GM23338 (cell line): ENCODE measurements at regions not wholly inside any gene's neighbourhood (a gene's known extent, or its start where the extent isn't known, plus 50 kb on each side); places are given as distances from the start of the nearest gene placed in this dataset.
"Not testable (repeated sequence)": the region's sequence is repeated elsewhere in the genome, so short reads cannot be mapped to it uniquely, and the experiment has no call there.

ENCODE experiments used
- ATAC-seq: fragments of 200-7000 bp; cut with Tn5 transposase; 3 replicates; pipeline ENCODE4 v1.9.1; 2020
- DNase-seq: peaks from one replicate; pipeline ENCODE4 v3.0.0-alpha.2; 2015; ENCODE audit warnings: low spot score
- H2AFZ ChIP-seq: fragments of 200-600 bp; sonication (generic); 2 replicates; pipeline ENCODE4 v1.8.0; 2016; ENCODE audit warnings: antibody characterized with exemption, mild to moderate bottlenecking, moderate library complexity
- H3F3A ChIP-seq: fragments of 200-600 bp; sonication (generic); replicated peaks from 2 replicates; pipeline ENCODE4 v1.8.0; 2017; ENCODE audit warnings: antibody characterized with exemption, mixed run types, low read depth
- H3K27ac ChIP-seq: fragments of 200-600 bp; sonication (generic); 2 replicates; pipeline ENCODE4 v1.6.1; 2016; ENCODE audit warnings: low read depth
- H3K27me3 ChIP-seq: fragments of 200-600 bp; sonication (generic); 2 replicates; pipeline ENCODE4 v1.8.0; 2016; ENCODE audit warnings: mild to moderate bottlenecking, mixed run types, moderate library complexity; ENCODE audit not compliant: insufficient read depth
- H3K36me3 ChIP-seq: fragments of 200-600 bp; sonication (generic); 2 replicates; pipeline ENCODE4 v1.8.0; 2016; ENCODE audit warnings: mild to moderate bottlenecking; ENCODE audit not compliant: insufficient read depth
- H3K4me1 ChIP-seq: fragments of 200-600 bp; sonication (generic); 2 replicates; pipeline ENCODE4 v1.8.0; 2016; ENCODE audit warnings: mild to moderate bottlenecking, moderate library complexity; ENCODE audit not compliant: insufficient read depth
- H3K4me2 ChIP-seq: fragments of 200-600 bp; sonication (generic); 2 replicates; pipeline ENCODE4 v1.7.1; 2017; ENCODE audit warnings: mixed run types
- H3K4me3 ChIP-seq: fragments of 200-600 bp; sonication (generic); 2 replicates; pipeline ENCODE4 v1.6.1; 2016; ENCODE audit warnings: mixed run types
- H3K79me2 ChIP-seq: fragments of 200-600 bp; sonication (generic); replicated peaks from 2 replicates; pipeline ENCODE4 v1.8.0; 2017; ENCODE audit warnings: mild to moderate bottlenecking; ENCODE audit not compliant: insufficient read depth
- H3K9me2 ChIP-seq: fragments of 200-600 bp; sonication (generic); 2 replicates; pipeline ENCODE4 v1.8.0; 2017; ENCODE audit not compliant: insufficient read depth
- H4K20me1 ChIP-seq: fragments of 200-600 bp; sonication (generic); replicated peaks from 2 replicates; pipeline ENCODE4 v1.8.0; 2017; ENCODE audit warnings: mild to moderate bottlenecking; ENCODE audit not compliant: insufficient read depth
- H3K27ac Mint-ChIP-seq: 2 replicates; pipeline ENCODE4 v1.8.0; 2020; ENCODE audit warnings: inconsistent platforms, mild to moderate bottlenecking, moderate library complexity, mixed read lengths
- H3K27me3 Mint-ChIP-seq: 3 replicates; pipeline ENCODE4 v1.8.0; 2022; ENCODE audit warnings: low read depth, mild to moderate bottlenecking, moderate library complexity, mixed read lengths, inconsistent platforms; ENCODE audit not compliant: insufficient read depth, poor library complexity
- H3K36me3 Mint-ChIP-seq: 3 replicates; pipeline ENCODE4 v1.8.0; 2021; ENCODE audit warnings: low read depth, mild to moderate bottlenecking, inconsistent platforms, moderate library complexity, mixed read lengths
- H3K4me1 Mint-ChIP-seq: 3 replicates; pipeline ENCODE4 v1.8.0; 2020; ENCODE audit warnings: mild to moderate bottlenecking, inconsistent platforms, mixed read lengths
- H3K4me3 Mint-ChIP-seq: 3 replicates; pipeline ENCODE4 v1.8.0; 2021; ENCODE audit warnings: moderate library complexity, mild to moderate bottlenecking, inconsistent platforms, mixed read lengths
- H3K9me3 Mint-ChIP-seq: 3 replicates; pipeline ENCODE4 v1.8.0; 2020; ENCODE audit warnings: moderate library complexity, mild to moderate bottlenecking, inconsistent platforms, mixed read lengths
- EZH2 ChIP-seq: fragments of 200-600 bp; sonication (generic); IDR thresholded peaks from one replicate; pipeline ENCODE4 v1.8.0; 2017; ENCODE audit warnings: antibody characterized with exemption, mild to moderate bottlenecking, low read depth; ENCODE audit not compliant: unreplicated experiment
- EZH2phosphoT487 ChIP-seq: fragments of 200-600 bp; sonication (generic); IDR thresholded peaks from one replicate; pipeline ENCODE4 v1.8.1; 2018; ENCODE audit warnings: antibody characterized with exemption; ENCODE audit not compliant: unreplicated experiment
- JUNB ChIP-seq: IDR thresholded peaks from one replicate; pipeline ENCODE4 v1.6.1; 2016; ENCODE audit warnings: antibody characterized with exemption; ENCODE audit not compliant: unreplicated experiment
- NANOG ChIP-seq: IDR thresholded peaks from 2 replicates; pipeline ENCODE4 v1.6.1; 2016; ENCODE audit warnings: antibody characterized with exemption, borderline replicate concordance
- POLR2AphosphoS5 ChIP-seq: IDR thresholded peaks from 2 replicates; pipeline ENCODE4 v1.6.1; 2016; ENCODE audit warnings: antibody characterized with exemption, low read depth
- STAT1 ChIP-seq: IDR thresholded peaks from one replicate; pipeline ENCODE4 v1.6.1; 2016; ENCODE audit warnings: antibody characterized with exemption; ENCODE audit not compliant: unreplicated experiment
- ZNF331 ChIP-seq: fragments of 250-450 bp; sonication (Bioruptor Pico); IDR thresholded peaks from 2 replicates; pipeline ENCODE4 v1.5.0; 2020; ENCODE audit warnings: low read depth, mild to moderate bottlenecking, moderate library complexity
- ZNF462 ChIP-seq: fragments of 250-450 bp; sonication (Bioruptor Pico); IDR thresholded peaks from 2 replicates; pipeline ENCODE4 v1.5.0; 2020; ENCODE audit warnings: mild to moderate bottlenecking, moderate library complexity

GRCh38 chr1:204782118-204782700, 88.5 kb upstream of the NFASC start:
- Mint-ChIP-seq H3K27me3 (no peaks in the 10 kb centered on the region), H3K27ac (no peak overlapping the region), H3K4me1 (peaks cover 12% of the 10 kb centered on the region; the same call in 2 of the 3 replicates), H3K4me3 (no peak overlapping the region), H3K9me3 (no peaks in the 10 kb centered on the region), H3K36me3 (no peaks in the 10 kb centered on the region; the same call in 2 of the 3 replicates)
- TF ChIP-seq EZH2phosphoT487 = no peak
- Histone ChIP-seq H3K27me3 (no peaks in the 10 kb centered on the region), H4K20me1 (no peaks in the 10 kb centered on the region), H3K27ac (no peak overlapping the region), H3K4me3 (no peak overlapping the region), H2AFZ (no peak overlapping the region), H3K79me2 (no peaks in the 10 kb centered on the region), H3K9me2 (no peaks in the 10 kb centered on the region), H3K36me3 (no peaks in the 10 kb centered on the region), H3K4me1 (peaks cover 7% of the 10 kb centered on the region), H3K4me2 (no peak overlapping the region), H3F3A (no peaks in the 10 kb centered on the region)
- no peak for ATAC-seq
- DNase-seq = no peak

GRCh38 chr1:204785023-204785422, 85.6 kb upstream of the NFASC start:
- H3K79me2 ChIP-seq, H3K9me2 ChIP-seq, H3K27me3 Mint-ChIP-seq, DNase-seq, H3K27ac ChIP-seq, H3K4me1 ChIP-seq, H3K27me3 ChIP-seq, H3K4me2 ChIP-seq, H4K20me1 ChIP-seq, H2AFZ ChIP-seq, H3K36me3 ChIP-seq, ATAC-seq, H3K4me3 ChIP-seq, H3F3A ChIP-seq, H3K36me3 Mint-ChIP-seq, H3K4me3 Mint-ChIP-seq, H3K27ac Mint-ChIP-seq, H3K9me3 Mint-ChIP-seq: not testable (repeated sequence)
- peaks cover 12% of the 10 kb centered on the region; the same call in 2 of the 3 replicates for H3K4me1 Mint-ChIP-seq

GRCh38 chr1:204788470-204788869, 82.2 kb upstream of the NFASC start:
- Mint-ChIP-seq H3K4me1 (peaks cover 17% of the 10 kb centered on the region), H3K4me3 (no peak overlapping the region), H3K9me3 (no peaks in the 10 kb centered on the region), H3K36me3 (no peaks in the 10 kb centered on the region; the same call in 2 of the 3 replicates), H3K27ac (no peak overlapping the region), H3K27me3 (peaks cover 6% of the 10 kb centered on the region)
- Histone ChIP-seq H4K20me1 (no peaks in the 10 kb centered on the region), H3K27ac (no peak overlapping the region), H3F3A (no peaks in the 10 kb centered on the region), H3K79me2 (no peaks in the 10 kb centered on the region), H3K36me3 (no peaks in the 10 kb centered on the region), H3K4me1 (peaks cover 7% of the 10 kb centered on the region), H3K4me2 (no peak overlapping the region), H3K4me3 (no peak overlapping the region), H3K9me2 (no peaks in the 10 kb centered on the region), H2AFZ (no peak overlapping the region), H3K27me3 (no peaks in the 10 kb centered on the region)
- no peak for DNase-seq
- ATAC-seq = no peak
- TF ChIP-seq POLR2AphosphoS5 (no peak), NANOG (no peak), JUNB (no peak), STAT1 (no peak), ZNF331 (no peak), EZH2 (no peak), ZNF462 (CRISPR knock-in tag) (no peak)
